ENCODE measurements at regions not wholly inside any gene's neighbourhood (a gene's known extent, or its start where the extent isn't known, plus 50 kb on each side); places are given as distances from the start of the nearest gene placed in this dataset.

- POLR2A ChIA-PET, result no interaction called here
- Histone ChIP-seq H3K36me3 (ENCODE audit: control insufficient read depth in 4 of 4, insufficient read depth in 4 of 4, low read length in 3 of 4) (no peaks in the 10 kb centered on the region), H3K27me3 (replicated peaks in 2 of 5; ENCODE audit: control insufficient read depth in 4 of 5, insufficient read depth in 5 of 5, low read length in 4 of 5) (peaks cover 0 to 7% (median 0%) of the 10 kb centered on the region in 5 experiments), H3K4me1 (ENCODE audit: control extremely low read depth in 1 of 4, control insufficient read depth in 4 of 4, insufficient read depth in 4 of 4, low read length in 3 of 4) (no peaks in the 10 kb centered on the region), H3K9me3 (ENCODE audit: control extremely low read depth in 1 of 5, control insufficient read depth in 4 of 5, insufficient read depth in 2 of 5, low read depth in 1 of 5, low read length in 4 of 5) (peaks cover 0 to 15% (median 11%) of the 10 kb centered on the region in 5 experiments), H3K27ac (ENCODE audit: insufficient read depth in 1 of 2, low read depth in 1 of 2, low read length in 2 of 2, poor library complexity in 1 of 2, severe bottlenecking in 2 of 2) (no peak overlapping the region), H3K4me3 (ENCODE audit: control insufficient read depth in 1 of 7, extremely low read depth in 1 of 7, insufficient read depth in 4 of 7, low read depth in 2 of 7, low read length in 6 of 7) (no peak overlapping the region)
- CTCF ChIA-PET, result no interaction called here
- no CpG with 5 or more reads among the region's 4 CpGs for WGBS (ENCODE audit: insufficient coverage)
- no peak for DNase-seq
These were observed 426.9 kb downstream of the NPIPA7 start for GRCh38 chr16:16805809-16806208.

- Histone ChIP-seq H3K27me3 (replicated peaks in 2 of 5; ENCODE audit: control insufficient read depth in 4 of 5, insufficient read depth in 5 of 5, low read length in 4 of 5) (peaks cover 0 to 9% (median 0%) of the 10 kb centered on the region in 5 experiments), H3K4me1 (ENCODE audit: control extremely low read depth in 1 of 4, control insufficient read depth in 4 of 4, insufficient read depth in 4 of 4, low read length in 3 of 4) (no peaks in the 10 kb centered on the region), H3K4me3 (ENCODE audit: control insufficient read depth in 1 of 7, extremely low read depth in 1 of 7, insufficient read depth in 4 of 7, low read depth in 2 of 7, low read length in 6 of 7) (no peak overlapping the region), H3K36me3 (ENCODE audit: control insufficient read depth in 4 of 4, insufficient read depth in 4 of 4, low read length in 3 of 4) (no peaks in the 10 kb centered on the region), H3K9me3 (ENCODE audit: control extremely low read depth in 1 of 5, control insufficient read depth in 4 of 5, insufficient read depth in 2 of 5, low read depth in 1 of 5, low read length in 4 of 5) (peaks cover 0 to 6% (median 0%) of the 10 kb centered on the region in 5 experiments), H3K27ac (ENCODE audit: insufficient read depth in 1 of 2, low read depth in 1 of 2, low read length in 2 of 2, poor library complexity in 1 of 2, severe bottlenecking in 2 of 2) (no peak overlapping the region)
- ChIA-PET CTCF (no interaction called here), POLR2A (no interaction called here)
- 94% methylated on average over 2 of the region's 2 CpGs for WGBS (ENCODE audit: insufficient coverage)
- DNase-seq, result no peak
These were observed 436.7 kb downstream of the NPIPA7 start for GRCh38 chr16:16815641-16816040.

GRCh38 chr16:16817196-16817595 is 438.3 kb downstream of the NPIPA7 start:
- H3K4me1 ChIP-seq (ENCODE audit: control extremely low read depth in 1 of 4, control insufficient read depth in 4 of 4, insufficient read depth in 4 of 4, low read length in 3 of 4), result no peaks in the 10 kb centered on the region
- peaks cover 2 to 11% (median 4%) of the 10 kb centered on the region in 5 experiments for H3K9me3 ChIP-seq (ENCODE audit: control extremely low read depth in 1 of 5, control insufficient read depth in 4 of 5, insufficient read depth in 2 of 5, low read depth in 1 of 5, low read length in 4 of 5)
- POLR2A ChIA-PET, result no interaction called here
- H3K27me3 ChIP-seq (replicated peaks in 2 of 5; ENCODE audit: control insufficient read depth in 4 of 5, insufficient read depth in 5 of 5, low read length in 4 of 5), result peaks cover 0 to 4% (median 0%) of the 10 kb centered on the region in 5 experiments
- H3K36me3 ChIP-seq (ENCODE audit: control insufficient read depth in 4 of 4, insufficient read depth in 4 of 4, low read length in 3 of 4), result no peaks in the 10 kb centered on the region
- DNase-seq, result no peak
- H3K4me3 ChIP-seq (ENCODE audit: control insufficient read depth in 1 of 7, extremely low read depth in 1 of 7, insufficient read depth in 4 of 7, low read depth in 2 of 7, low read length in 6 of 7), result no peak overlapping the region
- no peak overlapping the region for H3K27ac ChIP-seq (ENCODE audit: insufficient read depth in 1 of 2, low read depth in 1 of 2, low read length in 2 of 2, poor library complexity in 1 of 2, severe bottlenecking in 2 of 2)
- WGBS (ENCODE audit: insufficient coverage), result 91% methylated on average over 1 of the region's 2 CpGs
- CTCF ChIA-PET, result no interaction called here

DNA sequence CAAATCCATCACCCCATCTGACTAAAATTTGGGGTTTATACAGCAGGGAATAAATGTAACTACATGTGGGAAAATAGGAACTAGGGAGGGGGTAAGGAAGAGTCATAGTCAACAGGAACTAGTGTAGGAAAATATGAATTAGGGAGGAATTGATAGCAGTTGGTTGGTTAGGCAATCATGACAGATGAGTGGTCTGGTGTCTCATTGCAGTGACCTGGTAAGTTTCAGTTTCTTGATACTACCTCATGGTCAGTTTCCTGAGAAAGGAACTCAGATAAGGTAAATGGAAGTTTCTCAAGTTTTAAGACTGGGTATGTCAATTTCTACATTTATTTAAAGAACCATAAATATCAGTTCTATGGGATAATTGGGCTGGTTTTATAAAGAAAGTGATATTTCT is 442.3 kb downstream of the NPIPA7 start:
- DNase-seq, result no peak
- Histone ChIP-seq H3K4me1 (ENCODE audit: control extremely low read depth in 1 of 4, control insufficient read depth in 4 of 4, insufficient read depth in 4 of 4, low read length in 3 of 4) (no peaks in the 10 kb centered on the region), H3K27me3 (replicated peaks in 2 of 5; ENCODE audit: control insufficient read depth in 4 of 5, insufficient read depth in 5 of 5, low read length in 4 of 5) (peaks cover 0 to 3% (median 0%) of the 10 kb centered on the region in 5 experiments), H3K27ac (ENCODE audit: insufficient read depth in 1 of 2, low read depth in 1 of 2, low read length in 2 of 2, poor library complexity in 1 of 2, severe bottlenecking in 2 of 2) (no peak overlapping the region), H3K9me3 (ENCODE audit: control extremely low read depth in 1 of 5, control insufficient read depth in 4 of 5, insufficient read depth in 2 of 5, low read depth in 1 of 5, low read length in 4 of 5) (peaks cover 2 to 12% (median 6%) of the 10 kb centered on the region in 5 experiments), H3K4me3 (ENCODE audit: control insufficient read depth in 1 of 7, extremely low read depth in 1 of 7, insufficient read depth in 4 of 7, low read depth in 2 of 7, low read length in 6 of 7) (no peak overlapping the region), H3K36me3 (ENCODE audit: control insufficient read depth in 4 of 4, insufficient read depth in 4 of 4, low read length in 3 of 4) (no peaks in the 10 kb centered on the region)
- CTCF ChIA-PET, result no interaction called here
- POLR2A ChIA-PET, result no interaction called here

- no peak overlapping the region for H3K4me3 ChIP-seq (ENCODE audit: control insufficient read depth in 1 of 7, extremely low read depth in 1 of 7, insufficient read depth in 4 of 7, low read depth in 2 of 7, low read length in 6 of 7)
- no peaks in the 10 kb centered on the region for H3K36me3 ChIP-seq (ENCODE audit: control insufficient read depth in 4 of 4, insufficient read depth in 4 of 4, low read length in 3 of 4)
- H3K9me3 ChIP-seq (ENCODE audit: control extremely low read depth in 1 of 5, control insufficient read depth in 4 of 5, insufficient read depth in 2 of 5, low read depth in 1 of 5, low read length in 4 of 5), result peaks cover 0 to 2% (median 0%) of the 10 kb centered on the region in 5 experiments
- H3K4me1 ChIP-seq (ENCODE audit: control extremely low read depth in 1 of 4, control insufficient read depth in 4 of 4, insufficient read depth in 4 of 4, low read length in 3 of 4), result no peaks in the 10 kb centered on the region
- peaks cover 0 to 3% (median 0%) of the 10 kb centered on the region in 5 experiments for H3K27me3 ChIP-seq (replicated peaks in 2 of 5; ENCODE audit: control insufficient read depth in 4 of 5, insufficient read depth in 5 of 5, low read length in 4 of 5)
- POLR2A ChIA-PET, result no interaction called here
- H3K27ac ChIP-seq (ENCODE audit: insufficient read depth in 1 of 2, low read depth in 1 of 2, low read length in 2 of 2, poor library complexity in 1 of 2, severe bottlenecking in 2 of 2), result no peak overlapping the region
- CTCF ChIA-PET, result no interaction called here
- 68% methylated on average over 5 of the region's 6 CpGs for WGBS (ENCODE audit: insufficient coverage)
- no peak for DNase-seq
These were observed 450.0 kb downstream of the NPIPA7 start for GRCh38 chr16:16828913-16829398.

GRCh38 chr16:16830401-16830800 is 451.5 kb downstream of the NPIPA7 start:
- no CpG with 5 or more reads among the region's 1 CpG for WGBS (ENCODE audit: insufficient coverage)
- Histone ChIP-seq H3K9me3 (ENCODE audit: control extremely low read depth in 1 of 5, control insufficient read depth in 4 of 5, insufficient read depth in 2 of 5, low read depth in 1 of 5, low read length in 4 of 5) (no peaks in the 10 kb centered on the region), H3K4me1 (ENCODE audit: control extremely low read depth in 1 of 4, control insufficient read depth in 4 of 4, insufficient read depth in 4 of 4, low read length in 3 of 4) (no peaks in the 10 kb centered on the region), H3K27ac (ENCODE audit: insufficient read depth in 1 of 2, low read depth in 1 of 2, low read length in 2 of 2, poor library complexity in 1 of 2, severe bottlenecking in 2 of 2) (no peak overlapping the region), H3K36me3 (ENCODE audit: control insufficient read depth in 4 of 4, insufficient read depth in 4 of 4, low read length in 3 of 4) (no peaks in the 10 kb centered on the region), H3K27me3 (replicated peaks in 2 of 5; ENCODE audit: control insufficient read depth in 4 of 5, insufficient read depth in 5 of 5, low read length in 4 of 5) (no peaks in the 10 kb centered on the region), H3K4me3 (ENCODE audit: control insufficient read depth in 1 of 7, extremely low read depth in 1 of 7, insufficient read depth in 4 of 7, low read depth in 2 of 7, low read length in 6 of 7) (no peak overlapping the region)
- ChIA-PET CTCF (no interaction called here), POLR2A (no interaction called here)
- DNase-seq, result no peak

DNA sequence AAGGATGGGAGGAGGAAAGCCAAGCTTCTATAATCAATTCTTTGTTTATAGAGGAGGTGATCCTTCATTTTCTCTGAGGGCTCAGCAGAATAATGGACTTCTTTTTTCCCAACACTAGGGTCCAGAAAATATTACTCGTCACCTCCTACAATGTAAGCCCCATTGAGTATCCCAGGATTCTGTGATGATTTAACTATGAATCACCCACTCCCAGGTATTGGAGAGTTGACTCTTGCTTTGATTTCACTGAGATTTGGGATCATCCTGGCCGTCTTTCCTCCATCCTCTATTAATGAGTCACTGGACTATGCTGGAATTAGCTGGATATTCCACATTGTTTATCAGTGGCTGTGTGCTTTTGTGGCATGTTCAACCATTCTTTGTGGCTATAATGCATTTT is 452.0 kb downstream of the NPIPA7 start:
- H3K36me3 ChIP-seq (ENCODE audit: control insufficient read depth in 4 of 4, insufficient read depth in 4 of 4, low read length in 3 of 4), result no peaks in the 10 kb centered on the region
- WGBS (ENCODE audit: insufficient coverage), result 100% methylated on average over 1 of the region's 2 CpGs
- CTCF ChIA-PET, result no interaction called here
- H3K27me3 ChIP-seq (replicated peaks in 2 of 5; ENCODE audit: control insufficient read depth in 4 of 5, insufficient read depth in 5 of 5, low read length in 4 of 5), result no peaks in the 10 kb centered on the region
- H3K4me3 ChIP-seq (ENCODE audit: control insufficient read depth in 1 of 7, extremely low read depth in 1 of 7, insufficient read depth in 4 of 7, low read depth in 2 of 7, low read length in 6 of 7), result no peak overlapping the region
- POLR2A ChIA-PET, result no interaction called here
- no peak overlapping the region for H3K27ac ChIP-seq (ENCODE audit: insufficient read depth in 1 of 2, low read depth in 1 of 2, low read length in 2 of 2, poor library complexity in 1 of 2, severe bottlenecking in 2 of 2)
- no peaks in the 10 kb centered on the region for H3K9me3 ChIP-seq (ENCODE audit: control extremely low read depth in 1 of 5, control insufficient read depth in 4 of 5, insufficient read depth in 2 of 5, low read depth in 1 of 5, low read length in 4 of 5)
- DNase-seq, result no peak
- no peaks in the 10 kb centered on the region for H3K4me1 ChIP-seq (ENCODE audit: control extremely low read depth in 1 of 4, control insufficient read depth in 4 of 4, insufficient read depth in 4 of 4, low read length in 3 of 4)

Data from common myeloid progenitor, CD34-positive (primary cell).